Upper lobe of right lung (tissue), 1 donor: ENCODE measurements at regions not wholly inside any gene's neighbourhood (a gene's known extent, or its start where the extent isn't known, plus 50 kb on each side); places are given as distances from the start of the nearest gene placed in this dataset.

Experiments
- ATAC-seq: fragments of 200-7000 bp; cut with Tn5 transposase; one replicate; pipeline ENCODE4 v1.9.1; 2020; ENCODE audit warnings: mild to moderate bottlenecking, moderate library complexity
- DNase-seq: peaks from one replicate; pipeline ENCODE4 v3.0.0-alpha.2; 2020
- H3K27ac ChIP-seq: fragments of 200-600 bp; one replicate; pipeline ENCODE4 v1.8.0; 2022
- H3K27me3 ChIP-seq: fragments of 200-600 bp; one replicate; pipeline ENCODE4 v1.8.0; 2022; ENCODE audit warnings: mild to moderate bottlenecking
- H3K36me3 ChIP-seq: fragments of 200-600 bp; one replicate; pipeline ENCODE4 v1.8.0; 2022
- H3K4me1 ChIP-seq: fragments of 200-600 bp; one replicate; pipeline ENCODE4 v1.8.0; 2022
- H3K4me3 ChIP-seq: fragments of 200-600 bp; one replicate; pipeline ENCODE4 v1.8.0; 2022; ENCODE audit warnings: mild to moderate bottlenecking
- H3K9me3 ChIP-seq: fragments of 200-600 bp; one replicate; pipeline ENCODE4 v1.8.0; 2022
- intact Hi-C: fragments of 100-400 bp; cut with DNase I; formaldehyde crosslinking; loops from one replicate; pipeline ENCODE4 v1.11.0; 2022
- TF ChIP-seq, protein P1 (sequence below): fragments of 200-600 bp; IDR thresholded peaks from one replicate; pipeline ENCODE4 v1.8.0; 2022; ENCODE audit warnings: antibody characterized with exemption
- donor health status: DM: no; HTN: yes; CAD: no; lungs with severe emphysema.

DNA sequence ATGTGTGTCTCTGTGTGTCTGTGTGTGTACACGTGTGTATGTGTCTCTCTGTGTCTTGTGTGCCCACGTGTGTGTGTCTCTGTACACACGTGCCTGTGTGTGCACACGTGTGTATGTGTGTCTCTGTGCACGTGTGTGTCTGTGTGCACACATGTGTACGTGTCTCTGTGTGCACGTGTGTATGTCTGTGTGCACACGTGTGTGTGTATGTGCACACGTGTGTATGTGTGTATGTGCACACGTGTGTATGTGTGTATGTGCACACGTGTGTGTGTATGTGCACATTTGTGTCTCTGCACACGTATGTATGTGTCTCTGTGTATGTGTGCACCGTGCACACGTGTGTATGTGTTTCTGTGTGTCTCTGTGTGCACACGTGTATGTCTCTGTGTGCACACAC lies 248.7 kb upstream of the SHH start:
- TF ChIP-seq, protein P1, sequence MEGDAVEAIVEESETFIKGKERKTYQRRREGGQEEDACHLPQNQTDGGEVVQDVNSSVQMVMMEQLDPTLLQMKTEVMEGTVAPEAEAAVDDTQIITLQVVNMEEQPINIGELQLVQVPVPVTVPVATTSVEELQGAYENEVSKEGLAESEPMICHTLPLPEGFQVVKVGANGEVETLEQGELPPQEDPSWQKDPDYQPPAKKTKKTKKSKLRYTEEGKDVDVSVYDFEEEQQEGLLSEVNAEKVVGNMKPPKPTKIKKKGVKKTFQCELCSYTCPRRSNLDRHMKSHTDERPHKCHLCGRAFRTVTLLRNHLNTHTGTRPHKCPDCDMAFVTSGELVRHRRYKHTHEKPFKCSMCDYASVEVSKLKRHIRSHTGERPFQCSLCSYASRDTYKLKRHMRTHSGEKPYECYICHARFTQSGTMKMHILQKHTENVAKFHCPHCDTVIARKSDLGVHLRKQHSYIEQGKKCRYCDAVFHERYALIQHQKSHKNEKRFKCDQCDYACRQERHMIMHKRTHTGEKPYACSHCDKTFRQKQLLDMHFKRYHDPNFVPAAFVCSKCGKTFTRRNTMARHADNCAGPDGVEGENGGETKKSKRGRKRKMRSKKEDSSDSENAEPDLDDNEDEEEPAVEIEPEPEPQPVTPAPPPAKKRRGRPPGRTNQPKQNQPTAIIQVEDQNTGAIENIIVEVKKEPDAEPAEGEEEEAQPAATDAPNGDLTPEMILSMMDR: no peak
- ATAC-seq: no peak
- H3K36me3 ChIP-seq: no peaks in the 10 kb centered on the region
- no peak overlapping the region for H3K4me3 ChIP-seq
- DNase-seq: no peak
- H3K9me3 ChIP-seq: no peaks in the 10 kb centered on the region
- H3K27ac ChIP-seq: no peak overlapping the region
- no peaks in the 10 kb centered on the region for H3K27me3 ChIP-seq
- intact Hi-C loops: no loop called here
- no peaks in the 10 kb centered on the region for H3K4me1 ChIP-seq

DNA sequence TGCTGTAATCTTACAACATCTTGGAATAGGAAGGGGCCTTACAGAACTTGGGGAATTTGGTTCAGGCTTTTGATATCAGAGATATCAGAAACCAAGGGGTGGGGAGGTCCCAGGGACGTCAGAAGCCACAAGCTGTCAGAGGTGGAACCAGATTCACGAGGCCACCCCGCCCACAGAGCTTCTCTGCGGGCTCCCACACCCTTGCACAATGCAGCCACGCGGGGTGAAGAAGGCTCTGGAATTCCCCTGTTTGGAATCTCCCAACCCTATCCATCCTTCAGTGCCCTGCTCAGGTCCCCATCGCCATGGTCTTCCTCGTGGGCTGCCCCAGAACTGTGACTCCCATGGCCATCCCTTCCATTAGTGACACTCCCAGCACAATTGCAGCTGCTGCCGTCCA lies 247.1 kb upstream of the SHH start:
- H3K4me1 ChIP-seq: no peaks in the 10 kb centered on the region
- H3K4me3 ChIP-seq: no peak overlapping the region
- H3K9me3 ChIP-seq: no peaks in the 10 kb centered on the region
- TF ChIP-seq, protein P1: no peak
- intact Hi-C loops: no loop called here
- no peak for ATAC-seq
- H3K27me3 ChIP-seq: no peaks in the 10 kb centered on the region
- peak; percentile 53 for DNase-seq
- H3K27ac ChIP-seq: no peak overlapping the region
- no peaks in the 10 kb centered on the region for H3K36me3 ChIP-seq

DNA sequence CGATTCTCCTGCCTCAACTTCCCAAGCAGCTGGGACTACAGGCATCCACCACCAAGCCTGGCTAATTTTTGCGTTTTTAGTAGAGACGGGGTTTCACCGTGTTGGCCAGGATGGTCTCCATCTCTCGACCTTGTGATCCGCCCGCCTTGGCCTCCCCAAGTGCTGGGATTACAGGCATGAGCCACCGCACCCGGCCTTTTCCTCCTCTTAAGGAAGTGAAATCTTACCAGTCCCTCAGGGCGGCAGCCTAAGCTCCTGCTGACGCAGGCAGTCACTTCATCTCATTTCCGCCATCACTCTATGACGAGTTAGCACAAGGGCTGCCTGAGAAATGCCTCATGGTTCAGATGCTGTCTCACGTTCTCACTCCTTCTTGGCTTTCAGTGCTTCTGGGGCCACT lies 246.0 kb upstream of the SHH start:
- Histone ChIP-seq H3K4me3 (no peak overlapping the region), H3K27ac (no peak overlapping the region), H3K36me3 (no peaks in the 10 kb centered on the region), H3K9me3 (no peaks in the 10 kb centered on the region), H3K27me3 (no peaks in the 10 kb centered on the region), H3K4me1 (no peaks in the 10 kb centered on the region)
- TF ChIP-seq, protein P1: no peak
- intact Hi-C loops: no loop called here
- DNase-seq (no peak), ATAC-seq (no peak)

DNA sequence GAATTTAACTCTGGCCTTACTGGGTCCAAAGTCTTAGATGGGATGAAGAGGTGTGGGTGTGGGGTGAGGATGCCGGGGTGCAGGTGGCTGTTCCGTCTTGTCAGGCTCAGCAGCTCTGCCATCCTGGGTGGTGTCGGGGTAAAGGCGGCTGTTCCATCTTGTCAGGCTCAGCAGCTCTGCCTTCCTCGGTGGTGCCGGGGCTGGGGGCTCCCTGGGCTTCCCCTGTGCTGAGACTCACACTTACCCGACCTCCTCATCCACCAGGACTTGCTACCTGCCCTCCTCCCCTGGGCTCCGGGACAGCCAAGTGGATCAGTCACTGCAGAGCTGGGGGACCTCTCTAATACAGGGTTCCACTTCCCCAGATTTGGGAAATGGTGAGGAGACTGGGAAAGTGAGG lies 244.3 kb upstream of the SHH start:
- no peaks in the 10 kb centered on the region for H3K36me3 ChIP-seq
- H3K4me3 ChIP-seq: no peak overlapping the region
- ATAC-seq (no peak), DNase-seq (peak; percentile 44)
- no peaks in the 10 kb centered on the region for H3K9me3 ChIP-seq
- intact Hi-C loops: no loop called here
- no peaks in the 10 kb centered on the region for H3K4me1 ChIP-seq
- no peak overlapping the region for H3K27ac ChIP-seq
- no peaks in the 10 kb centered on the region for H3K27me3 ChIP-seq
- TF ChIP-seq, protein P1: no peak

DNA sequence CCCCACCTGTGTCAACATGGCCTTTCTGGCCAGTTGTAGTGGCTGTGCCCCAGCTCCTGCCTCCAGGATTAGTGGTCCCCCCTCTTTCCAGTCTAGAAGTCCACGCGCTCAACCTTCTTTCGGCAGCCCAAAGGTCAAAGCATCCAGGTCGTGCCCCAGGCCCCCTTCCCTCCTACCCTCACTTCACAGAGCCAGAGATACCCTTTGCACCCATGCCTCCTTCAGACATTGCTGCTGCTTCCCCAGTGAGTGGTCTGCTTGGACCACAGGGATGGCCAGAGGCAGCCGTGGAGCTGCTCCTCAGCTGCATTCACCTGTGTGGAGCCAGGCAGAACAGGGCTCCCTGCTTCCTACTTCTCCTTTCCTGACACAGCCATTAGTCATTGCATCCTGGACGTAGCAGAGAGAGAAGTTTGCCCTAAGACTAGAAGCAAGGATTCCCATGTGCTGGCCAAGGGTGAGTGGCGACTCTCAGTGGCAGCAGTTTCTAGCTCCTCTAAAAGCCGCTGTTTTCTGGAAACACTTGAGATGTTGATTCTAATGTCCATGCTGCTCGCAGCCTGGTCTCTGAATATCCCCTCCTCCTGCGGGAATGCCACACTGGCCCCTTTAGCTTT lies 243.1 kb upstream of the SHH start:
- no peak for ATAC-seq
- no peak overlapping the region for H3K4me3 ChIP-seq
- no peak overlapping the region for H3K27ac ChIP-seq
- no peaks in the 10 kb centered on the region for H3K27me3 ChIP-seq
- intact Hi-C loops: no loop called here
- DNase-seq: peak; percentile 41
- no peaks in the 10 kb centered on the region for H3K4me1 ChIP-seq
- TF ChIP-seq, protein P1: no peak
- no peaks in the 10 kb centered on the region for H3K36me3 ChIP-seq
- no peaks in the 10 kb centered on the region for H3K9me3 ChIP-seq

DNA sequence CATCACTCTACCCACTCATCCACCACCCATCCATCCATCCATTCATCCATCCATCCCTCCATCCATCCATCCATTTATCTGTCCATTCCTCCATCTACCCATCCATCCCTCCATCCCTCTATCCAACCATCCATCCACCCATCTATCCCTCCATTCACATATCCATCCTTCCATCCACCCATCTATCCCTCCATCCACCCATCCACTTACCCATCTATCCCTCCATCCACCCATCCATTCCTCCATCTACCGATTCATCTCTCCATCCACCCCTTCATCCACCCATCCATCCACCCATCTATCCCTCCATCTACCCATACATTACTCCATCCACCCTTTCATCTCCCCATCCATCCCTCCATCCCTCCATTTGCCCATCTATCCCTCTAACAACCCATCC lies 239.6 kb upstream of the SHH start:
- DNase-seq: no peak
- intact Hi-C loops: no loop called here
- Histone ChIP-seq H3K36me3 (no peaks in the 10 kb centered on the region), H3K27me3 (no peaks in the 10 kb centered on the region), H3K9me3 (no peaks in the 10 kb centered on the region), H3K4me3 (no peak overlapping the region), H3K27ac (no peak overlapping the region), H3K4me1 (no peaks in the 10 kb centered on the region)
- TF ChIP-seq, protein P1: no peak
- ATAC-seq: no peak
